CD4-positive, alpha-beta T cell treated with Interleukin-1 beta for 1 hour (primary cell): ENCODE measurements at regions not wholly inside any gene's neighbourhood (a gene's known extent, or its start where the extent isn't known, plus 50 kb on each side); places are given as distances from the start of the nearest gene placed in this dataset.

Experiments
- DNase-seq, 2 donors: peaks; one replicate each; pipeline ENCODE4 v3.0.0-alpha.2; 2020 to 2022

DNA sequence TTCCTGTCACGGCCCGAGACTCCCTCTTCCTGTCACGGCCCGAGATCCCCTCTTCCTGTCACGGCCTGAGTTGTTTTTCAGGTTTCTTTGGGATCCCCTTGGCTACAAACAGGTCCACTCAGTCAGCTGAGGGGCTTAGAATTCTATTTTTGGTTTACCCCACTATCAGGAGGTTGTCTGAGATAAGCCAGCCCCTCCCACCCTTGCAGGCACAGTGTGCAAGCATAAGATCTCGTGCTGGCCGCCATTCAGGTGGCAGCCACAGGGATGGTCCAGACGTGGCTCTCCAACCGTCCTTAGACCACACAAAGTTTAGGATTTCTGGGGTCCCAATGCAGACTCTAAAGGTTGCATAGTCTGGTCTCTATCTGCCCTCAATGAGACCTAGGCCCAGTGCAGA is 186.0 kb upstream of the PLCXD1 start:
- peak in 1 of 2 donors; percentile 0 for DNase-seq
